MCF 10A (cell line): ENCODE measurements at regions not wholly inside any gene's neighbourhood (a gene's known extent, or its start where the extent isn't known, plus 50 kb on each side); places are given as distances from the start of the nearest gene placed in this dataset.

Experiments
- BruUV-seq: library from RNA; stranded (reverse); fragments of 400-500 nt; replicated peaks from 2 replicates; lab custom pipeline; 2021; lab: Mats Ljungman, UMichigan
- CTCF ChIA-PET: fragments of 300-600 bp; sonication (Branson Sonifier 250); formaldehyde crosslinking; extraction: SDS; loops from one replicate; lab custom pipeline; 2021; ENCODE audit warnings: antibody characterized with exemption, inconsistent platforms; lab: Yijun Ruan, JAX
- POLR2A ChIA-PET: fragments of 300-600, 350-650 bp; sonication (Branson Sonifier 250); formaldehyde crosslinking; extraction: SDS; loops from one replicate; lab custom pipeline; 2020; ENCODE audit warnings: antibody characterized with exemption, inconsistent platforms; lab: Yijun Ruan, JAX
- DNase-seq: peaks from one replicate; pipeline ENCODE4 v3.0.0-alpha.2; 2018; ENCODE audit not compliant: unreplicated experiment
- H3K27ac Mint-ChIP-seq: one replicate; pipeline ENCODE4 v1.8.0; 2022; ENCODE audit warnings: mild to moderate bottlenecking, low read depth, mixed read lengths; ENCODE audit not compliant: unreplicated experiment
- H3K27me3 Mint-ChIP-seq: one replicate; pipeline ENCODE4 v1.8.0; 2022; ENCODE audit warnings: mixed read lengths; ENCODE audit not compliant: insufficient read depth, unreplicated experiment
- H3K36me3 Mint-ChIP-seq: one replicate; pipeline ENCODE4 v1.8.0; 2022; ENCODE audit warnings: mild to moderate bottlenecking, moderate library complexity, mixed read lengths; ENCODE audit not compliant: insufficient read depth, unreplicated experiment
- H3K4me1 Mint-ChIP-seq: one replicate; pipeline ENCODE4 v1.8.0; 2022; ENCODE audit warnings: mixed read lengths; ENCODE audit not compliant: insufficient read depth, unreplicated experiment
- H3K4me3 Mint-ChIP-seq: one replicate; pipeline ENCODE4 v1.8.0; 2022; ENCODE audit warnings: mild to moderate bottlenecking, moderate library complexity, mixed read lengths; ENCODE audit not compliant: unreplicated experiment
- H3K9me3 Mint-ChIP-seq: one replicate; pipeline ENCODE4 v1.8.0; 2022; ENCODE audit warnings: mixed read lengths; ENCODE audit not compliant: unreplicated experiment
- intact Hi-C: fragments of 100-400 bp; cut with micrococcal nuclease; formaldehyde crosslinking; loops from 2 replicates; pipeline ENCODE4 v1.14.1; 2022
- TF ChIP-seq, protein P1 (sequence below): fragments of 200-600 bp; IDR thresholded peaks from one replicate; pipeline ENCODE4 v1.8.0; 2022; ENCODE audit warnings: antibody characterized with exemption, mild to moderate bottlenecking; ENCODE audit not compliant: unreplicated experiment

DNA sequence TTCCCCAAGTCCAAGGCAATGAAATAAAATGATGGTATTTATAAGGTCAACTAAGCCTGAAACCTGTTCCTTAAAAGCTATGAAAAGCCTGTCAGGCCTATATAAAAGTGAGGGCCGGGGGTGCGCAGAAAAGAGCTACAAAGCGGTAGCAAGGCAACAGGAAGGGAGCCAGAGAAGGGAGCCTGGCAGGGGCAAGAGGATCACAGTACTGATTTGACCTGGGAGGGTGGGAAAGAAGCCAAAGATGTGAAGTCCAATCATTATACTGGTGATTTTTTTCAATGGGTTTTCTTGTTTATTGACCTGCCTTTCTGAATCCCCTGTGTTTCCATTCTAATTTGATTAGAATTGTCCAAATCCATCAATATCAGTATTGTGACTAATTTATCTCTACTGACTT, 64.3 kb upstream of the STT3B start:
- ChIA-PET CTCF (interaction anchor here (0.5 to 1.2 kb wide), 2 partner anchors 46 to 774 kb away, joined by 3 to 4 read pairs; no protein-coding TSS in a partner anchor), POLR2A (no interaction called here)
- BruUV-seq, result no TSS peak
- intact Hi-C loops, result no loop called here
- no peaks in the 10 kb centered on the region for H3K9me3 Mint-ChIP-seq
- no peaks in the 10 kb centered on the region for H3K27me3 Mint-ChIP-seq
- DNase-seq, result no peak
- TF ChIP-seq, protein P1, sequence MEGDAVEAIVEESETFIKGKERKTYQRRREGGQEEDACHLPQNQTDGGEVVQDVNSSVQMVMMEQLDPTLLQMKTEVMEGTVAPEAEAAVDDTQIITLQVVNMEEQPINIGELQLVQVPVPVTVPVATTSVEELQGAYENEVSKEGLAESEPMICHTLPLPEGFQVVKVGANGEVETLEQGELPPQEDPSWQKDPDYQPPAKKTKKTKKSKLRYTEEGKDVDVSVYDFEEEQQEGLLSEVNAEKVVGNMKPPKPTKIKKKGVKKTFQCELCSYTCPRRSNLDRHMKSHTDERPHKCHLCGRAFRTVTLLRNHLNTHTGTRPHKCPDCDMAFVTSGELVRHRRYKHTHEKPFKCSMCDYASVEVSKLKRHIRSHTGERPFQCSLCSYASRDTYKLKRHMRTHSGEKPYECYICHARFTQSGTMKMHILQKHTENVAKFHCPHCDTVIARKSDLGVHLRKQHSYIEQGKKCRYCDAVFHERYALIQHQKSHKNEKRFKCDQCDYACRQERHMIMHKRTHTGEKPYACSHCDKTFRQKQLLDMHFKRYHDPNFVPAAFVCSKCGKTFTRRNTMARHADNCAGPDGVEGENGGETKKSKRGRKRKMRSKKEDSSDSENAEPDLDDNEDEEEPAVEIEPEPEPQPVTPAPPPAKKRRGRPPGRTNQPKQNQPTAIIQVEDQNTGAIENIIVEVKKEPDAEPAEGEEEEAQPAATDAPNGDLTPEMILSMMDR, result no peak
- H3K4me1 Mint-ChIP-seq, result peaks cover 6% of the 10 kb centered on the region
- no peaks in the 10 kb centered on the region for H3K36me3 Mint-ChIP-seq
- H3K4me3 Mint-ChIP-seq, result no peak overlapping the region
- H3K27ac Mint-ChIP-seq, result no peak overlapping the region

DNA sequence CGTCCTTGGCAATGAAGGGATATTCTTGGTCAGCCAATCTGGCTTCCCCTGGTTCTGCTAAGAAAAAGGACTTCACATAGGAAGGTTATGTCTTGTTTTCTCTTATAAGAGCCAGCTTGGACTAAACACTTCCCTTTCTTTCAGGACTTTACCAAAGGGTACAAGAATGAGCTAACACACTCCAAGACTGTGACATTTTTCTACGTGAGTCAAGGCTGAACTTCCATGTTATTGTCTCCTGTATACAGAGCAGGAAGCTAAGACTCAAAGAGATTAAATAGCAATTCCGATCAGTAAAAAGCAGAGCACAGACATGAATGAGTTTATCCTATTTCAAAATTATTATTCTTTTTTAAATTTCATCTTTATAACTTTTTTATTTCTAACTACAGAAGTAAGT, 63.3 kb upstream of the STT3B start:
- Mint-ChIP-seq H3K27ac (no peak overlapping the region), H3K4me3 (no peak overlapping the region), H3K4me1 (peaks cover 6% of the 10 kb centered on the region), H3K27me3 (no peaks in the 10 kb centered on the region), H3K9me3 (no peaks in the 10 kb centered on the region), H3K36me3 (no peaks in the 10 kb centered on the region)
- no peak for DNase-seq
- ChIA-PET CTCF (interaction anchor here (0.6 kb wide), 1 partner anchor 24 kb away, joined by 4 read pairs; no protein-coding TSS in a partner anchor), POLR2A (no interaction called here)
- intact Hi-C loops, result no loop called here
- TF ChIP-seq, protein P1, result no peak
- BruUV-seq, result no TSS peak

DNA sequence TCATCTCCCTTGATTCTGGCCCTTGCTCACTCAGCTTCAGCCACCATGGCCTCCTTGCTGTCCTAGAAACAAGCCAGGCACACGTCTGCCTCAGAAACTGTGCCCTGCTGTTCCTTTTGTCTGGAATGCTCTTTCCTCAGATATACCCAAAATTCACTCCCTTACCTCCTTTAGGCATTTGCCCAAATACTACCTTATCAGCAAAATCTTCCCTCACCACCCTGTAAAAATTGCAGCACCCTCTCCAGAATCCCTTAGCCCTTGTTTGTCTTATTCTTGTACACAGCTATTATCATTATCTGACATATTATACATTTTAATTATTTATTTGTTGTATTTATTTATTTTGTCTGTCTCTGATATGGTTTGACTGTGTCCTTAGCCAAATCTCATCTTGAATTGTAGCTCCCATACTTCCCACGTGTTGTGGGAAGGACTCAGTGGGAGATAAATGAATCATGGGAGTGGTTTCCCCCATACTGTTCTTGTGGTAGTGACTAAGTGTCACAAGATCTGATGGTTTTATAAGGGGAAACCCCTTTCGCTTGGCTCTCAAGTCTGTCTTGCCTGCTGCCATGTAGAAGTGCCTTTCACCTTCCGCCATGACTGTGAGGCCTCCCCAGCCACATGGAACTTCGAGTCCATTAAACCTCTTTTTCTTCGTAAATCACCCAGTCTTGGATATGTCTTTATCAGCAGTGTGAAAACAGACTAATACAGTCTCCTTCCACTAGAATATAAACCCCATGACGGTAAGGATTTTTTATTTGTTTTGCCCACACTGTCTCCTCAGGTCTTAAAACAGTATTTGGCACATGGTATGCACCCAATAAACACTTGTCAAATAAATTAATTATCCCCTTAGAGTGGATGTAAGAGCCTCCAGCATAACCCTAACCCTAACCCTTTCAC, 60.0 kb upstream of the STT3B start:
- no peaks in the 10 kb centered on the region for H3K36me3 Mint-ChIP-seq
- H3K9me3 Mint-ChIP-seq, result no peaks in the 10 kb centered on the region
- intact Hi-C loops, result no loop called here
- H3K27me3 Mint-ChIP-seq, result peaks cover 8% of the 10 kb centered on the region
- CTCF ChIA-PET, result no interaction called here
- peak; percentile 57 for DNase-seq
- no TSS peak for BruUV-seq
- TF ChIP-seq, protein P1, result no peak
- H3K27ac Mint-ChIP-seq, result no peak overlapping the region
- H3K4me3 Mint-ChIP-seq, result no peak overlapping the region
- peaks cover 6% of the 10 kb centered on the region for H3K4me1 Mint-ChIP-seq
- POLR2A ChIA-PET, result no interaction called here

DNA sequence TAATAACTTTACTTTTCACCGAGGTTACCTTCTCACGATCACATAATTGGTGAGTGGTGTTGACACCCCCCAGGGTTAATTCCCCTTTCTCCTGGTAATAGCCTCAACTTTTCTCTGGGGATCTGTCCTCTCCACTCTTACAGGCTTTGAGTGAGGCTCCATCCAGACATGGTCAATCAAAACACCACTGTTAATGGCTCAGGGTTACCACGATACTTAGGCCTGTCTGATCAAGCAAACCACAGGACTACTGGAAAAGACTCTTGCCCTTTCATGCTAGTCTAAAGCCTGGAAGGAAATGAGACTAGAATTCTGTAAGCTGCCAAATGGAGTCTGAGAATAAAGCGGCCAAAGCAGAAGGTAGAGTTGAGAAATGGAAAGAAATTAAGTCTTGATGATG, 56.5 kb upstream of the STT3B start:
- intact Hi-C loops, result no loop called here
- ChIA-PET CTCF (no interaction called here), POLR2A (no interaction called here)
- TF ChIP-seq, protein P1, result no peak
- Mint-ChIP-seq H3K4me3 (no peak overlapping the region), H3K27me3 (peaks cover 24% of the 10 kb centered on the region), H3K4me1 (peaks cover 6% of the 10 kb centered on the region), H3K36me3 (no peaks in the 10 kb centered on the region), H3K9me3 (no peaks in the 10 kb centered on the region), H3K27ac (no peak overlapping the region)
- no TSS peak for BruUV-seq
- no peak for DNase-seq
